Transverse colon (tissue), 3 donors: ENCODE measurements at regions not wholly inside any gene's neighbourhood (a gene's known extent, or its start where the extent isn't known, plus 50 kb on each side); places are given as distances from the start of the nearest gene placed in this dataset.

ENCODE experiments used
- POLR2A ChIP-seq: fragments of 450-650 bp; IDR thresholded peaks from one replicate; pipeline ENCODE4 v1.6.1; 2016; ENCODE audit warnings: antibody characterized with exemption, mild to moderate bottlenecking, moderate library complexity
- TF ChIP-seq, protein P1 (sequence below), 5 experiments: fragments of 200-600 bp in 3 of 5; fragments of 450-650 bp in 2 of 5; sonication (generic) in 3 of 5; IDR thresholded peaks; 1 replicate in 2 of 5; 2 replicates in 3 of 5; pipeline ENCODE4 v1.5.1; 2016 to 2017; ENCODE audit warnings: antibody characterized with exemption in 5 of 5, inconsistent platforms in 3 of 5, mild to moderate bottlenecking in 2 of 5, moderate library complexity in 1 of 5

DNA sequence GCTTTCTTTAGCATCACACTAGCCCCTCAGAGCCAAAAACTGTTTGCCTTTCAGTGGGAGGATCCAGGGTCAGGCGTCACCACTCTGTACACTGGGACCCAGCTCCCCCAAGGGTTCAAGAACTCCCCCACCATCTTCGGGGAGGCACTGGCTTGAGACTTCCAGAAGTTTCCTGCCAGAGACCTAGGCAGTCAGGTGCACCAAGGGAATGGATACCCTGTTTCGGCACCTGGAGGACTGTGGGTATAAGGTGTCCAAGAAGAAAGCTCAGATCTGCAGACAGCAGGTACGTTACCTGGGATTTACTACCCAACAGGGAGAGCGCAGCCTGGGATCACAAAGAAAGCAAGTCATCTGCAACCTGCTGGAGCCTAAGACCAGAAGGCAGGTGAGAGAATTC, 603.0 kb downstream of the UQCRFS1 start:
- TF ChIP-seq, protein P1, sequence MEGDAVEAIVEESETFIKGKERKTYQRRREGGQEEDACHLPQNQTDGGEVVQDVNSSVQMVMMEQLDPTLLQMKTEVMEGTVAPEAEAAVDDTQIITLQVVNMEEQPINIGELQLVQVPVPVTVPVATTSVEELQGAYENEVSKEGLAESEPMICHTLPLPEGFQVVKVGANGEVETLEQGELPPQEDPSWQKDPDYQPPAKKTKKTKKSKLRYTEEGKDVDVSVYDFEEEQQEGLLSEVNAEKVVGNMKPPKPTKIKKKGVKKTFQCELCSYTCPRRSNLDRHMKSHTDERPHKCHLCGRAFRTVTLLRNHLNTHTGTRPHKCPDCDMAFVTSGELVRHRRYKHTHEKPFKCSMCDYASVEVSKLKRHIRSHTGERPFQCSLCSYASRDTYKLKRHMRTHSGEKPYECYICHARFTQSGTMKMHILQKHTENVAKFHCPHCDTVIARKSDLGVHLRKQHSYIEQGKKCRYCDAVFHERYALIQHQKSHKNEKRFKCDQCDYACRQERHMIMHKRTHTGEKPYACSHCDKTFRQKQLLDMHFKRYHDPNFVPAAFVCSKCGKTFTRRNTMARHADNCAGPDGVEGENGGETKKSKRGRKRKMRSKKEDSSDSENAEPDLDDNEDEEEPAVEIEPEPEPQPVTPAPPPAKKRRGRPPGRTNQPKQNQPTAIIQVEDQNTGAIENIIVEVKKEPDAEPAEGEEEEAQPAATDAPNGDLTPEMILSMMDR (IDR thresholded peaks at IDR 0.05): no peak
- no peak for TF ChIP-seq POLR2A
